Activated T-cell treated with anti-CD3 and anti-CD28 coated beads, Interleukin-2, amount 50 U/mL, for 4 hours (primary cell): ENCODE measurements at regions not wholly inside any gene's neighbourhood (a gene's known extent, or its start where the extent isn't known, plus 50 kb on each side); places are given as distances from the start of the nearest gene placed in this dataset.

Source experiments
- ATAC-seq, 2 donors: fragments of 200-7000 bp; cut with Tn5 transposase; one replicate each; pipeline ENCODE4 v1.10.0; 2021
- DNase-seq: peaks from one replicate; pipeline ENCODE4 v3.0.0-alpha.2; 2020
- H3K27me3 Mint-ChIP-seq: one replicate; pipeline ENCODE4 v1.8.0; 2021; ENCODE audit warnings: low read depth, mixed read lengths
- H3K36me3 Mint-ChIP-seq: one replicate; pipeline ENCODE4 v1.8.0; 2022; ENCODE audit warnings: mixed read lengths; ENCODE audit not compliant: insufficient read depth
- H3K4me1 Mint-ChIP-seq: one replicate; pipeline ENCODE4 v1.8.0; 2021; ENCODE audit warnings: low read depth, mixed read lengths
- H3K4me3 Mint-ChIP-seq: one replicate; pipeline ENCODE4 v1.8.0; 2021; ENCODE audit warnings: mild to moderate bottlenecking, moderate library complexity, mixed read lengths
- H3K9me3 Mint-ChIP-seq: one replicate; pipeline ENCODE4 v1.8.0; 2021; ENCODE audit warnings: mixed read lengths

- no peak overlapping the region for H3K4me3 Mint-ChIP-seq
- peaks cover 3% of the 10 kb centered on the region for H3K9me3 Mint-ChIP-seq
Measured at GRCh38 chr5:117436846-117437245, 862.2 kb upstream of the SEMA6A start.

DNA sequence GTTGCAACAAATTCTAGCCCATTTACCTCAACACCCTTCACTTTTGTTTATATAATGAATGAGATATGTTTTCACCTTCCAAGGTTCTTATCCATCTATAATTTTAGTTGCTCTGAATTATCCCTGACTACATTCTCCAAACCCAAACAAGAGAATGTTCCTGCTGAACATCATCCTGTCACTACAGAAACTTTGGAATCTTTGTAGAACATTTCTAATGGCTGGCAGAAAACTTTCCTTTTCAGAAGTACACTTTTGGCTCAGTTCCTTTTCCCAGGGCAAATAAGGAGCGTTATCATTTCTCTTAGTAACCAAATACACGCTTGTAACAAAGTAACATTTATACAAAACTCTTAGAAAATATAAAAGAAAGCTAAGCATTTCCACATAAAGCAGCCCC is 860.6 kb upstream of the SEMA6A start:
- DNase-seq (no peak), ATAC-seq (no peak)
- no peaks in the 10 kb centered on the region for H3K27me3 Mint-ChIP-seq
- H3K4me3 Mint-ChIP-seq: no peak overlapping the region
- no peaks in the 10 kb centered on the region for H3K4me1 Mint-ChIP-seq
- H3K9me3 Mint-ChIP-seq: peaks cover 3% of the 10 kb centered on the region
- H3K36me3 Mint-ChIP-seq: no peaks in the 10 kb centered on the region

More at GRCh38 chr5:117436846-117437245, 862.2 kb upstream of the SEMA6A start:
- Mint-ChIP-seq H3K4me1 (no peaks in the 10 kb centered on the region), H3K27me3 (no peaks in the 10 kb centered on the region), H3K36me3 (no peaks in the 10 kb centered on the region)
- ATAC-seq: no peak
- no peak for DNase-seq

DNA sequence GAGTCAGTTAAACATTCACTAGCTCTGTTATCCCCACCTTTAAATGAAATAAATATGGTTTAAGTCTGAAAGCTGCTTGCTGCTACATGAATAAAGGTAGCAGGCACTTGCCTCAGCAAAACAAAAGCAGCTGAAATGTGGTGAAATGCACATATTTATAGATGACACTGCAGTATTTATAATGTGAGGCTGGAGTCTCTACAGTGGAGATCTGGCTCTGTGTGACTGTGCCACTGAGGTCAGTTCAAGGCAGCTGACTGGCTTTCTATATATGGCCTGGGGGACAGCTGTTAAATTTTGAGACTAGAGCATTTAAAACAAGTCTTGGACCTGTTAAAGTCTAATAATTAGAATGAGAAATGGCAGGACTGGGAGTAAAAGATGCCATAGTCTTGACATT is 859.6 kb upstream of the SEMA6A start:
- Mint-ChIP-seq H3K9me3 (peaks cover 3% of the 10 kb centered on the region), H3K4me1 (no peaks in the 10 kb centered on the region), H3K36me3 (no peaks in the 10 kb centered on the region), H3K4me3 (no peak overlapping the region), H3K27me3 (no peaks in the 10 kb centered on the region)
- ATAC-seq: no peak
- DNase-seq: no peak

GRCh38 chr5:117433818-117434217 is 859.2 kb upstream of the SEMA6A start:
- H3K27me3 Mint-ChIP-seq: no peaks in the 10 kb centered on the region
- H3K4me3 Mint-ChIP-seq: no peak overlapping the region
- ATAC-seq: no peak
- DNase-seq: no peak
- peaks cover 3% of the 10 kb centered on the region for H3K9me3 Mint-ChIP-seq
- no peaks in the 10 kb centered on the region for H3K36me3 Mint-ChIP-seq
- no peaks in the 10 kb centered on the region for H3K4me1 Mint-ChIP-seq

GRCh38 chr5:117431091-117431490 is 856.5 kb upstream of the SEMA6A start:
- no peak for DNase-seq
- no peak for ATAC-seq
- Mint-ChIP-seq H3K9me3 (no peaks in the 10 kb centered on the region), H3K4me1 (no peaks in the 10 kb centered on the region), H3K36me3 (no peaks in the 10 kb centered on the region), H3K27me3 (no peaks in the 10 kb centered on the region), H3K4me3 (no peak overlapping the region)

DNA sequence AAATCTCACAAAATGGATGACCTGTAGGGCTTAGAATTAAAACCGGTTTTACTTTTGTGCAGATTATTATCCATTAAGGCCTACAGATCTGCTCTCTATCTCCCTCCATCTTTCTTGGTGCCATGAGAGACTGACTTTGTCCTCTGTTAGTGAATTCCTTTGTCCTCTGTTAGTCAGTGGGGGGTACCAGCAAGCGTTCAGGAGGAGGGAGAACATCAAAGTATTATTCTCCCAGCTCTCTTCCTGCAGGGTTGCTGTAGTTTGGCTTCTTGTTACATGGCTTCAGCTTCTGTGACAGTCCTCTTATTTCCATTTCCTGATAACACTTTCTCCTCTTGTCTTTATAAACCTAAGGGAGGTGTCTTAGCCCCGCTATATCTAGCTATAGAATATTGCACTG is 850.5 kb upstream of the SEMA6A start:
- ATAC-seq: no peak
- DNase-seq: no peak
- no peaks in the 10 kb centered on the region for H3K27me3 Mint-ChIP-seq
- H3K9me3 Mint-ChIP-seq: peaks cover 10% of the 10 kb centered on the region
- H3K36me3 Mint-ChIP-seq: no peaks in the 10 kb centered on the region
- no peak overlapping the region for H3K4me3 Mint-ChIP-seq
- H3K4me1 Mint-ChIP-seq: no peaks in the 10 kb centered on the region

DNA sequence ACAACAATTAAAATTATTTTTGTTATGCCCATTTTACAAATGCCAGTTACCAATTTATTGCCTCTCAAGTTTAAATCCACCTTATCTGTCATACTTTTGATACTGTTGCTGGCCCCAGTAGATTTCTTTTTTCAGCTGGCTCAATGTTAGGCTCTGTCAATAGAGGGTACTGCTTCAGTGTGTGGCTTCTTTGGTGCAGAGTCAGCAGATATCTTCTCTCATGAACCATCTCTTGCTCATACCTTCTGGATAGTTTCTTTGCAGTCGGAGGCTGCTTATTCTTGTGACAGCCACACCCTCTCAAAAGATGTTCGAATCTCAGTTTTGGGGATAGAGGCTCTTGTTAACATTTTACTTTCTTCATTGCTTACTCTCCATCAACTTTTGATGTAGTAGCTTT is 849.9 kb upstream of the SEMA6A start:
- H3K27me3 Mint-ChIP-seq: no peaks in the 10 kb centered on the region
- peaks cover 10% of the 10 kb centered on the region for H3K9me3 Mint-ChIP-seq
- no peaks in the 10 kb centered on the region for H3K36me3 Mint-ChIP-seq
- H3K4me1 Mint-ChIP-seq: no peaks in the 10 kb centered on the region
- no peak for ATAC-seq
- DNase-seq: no peak
- H3K4me3 Mint-ChIP-seq: no peak overlapping the region

DNA sequence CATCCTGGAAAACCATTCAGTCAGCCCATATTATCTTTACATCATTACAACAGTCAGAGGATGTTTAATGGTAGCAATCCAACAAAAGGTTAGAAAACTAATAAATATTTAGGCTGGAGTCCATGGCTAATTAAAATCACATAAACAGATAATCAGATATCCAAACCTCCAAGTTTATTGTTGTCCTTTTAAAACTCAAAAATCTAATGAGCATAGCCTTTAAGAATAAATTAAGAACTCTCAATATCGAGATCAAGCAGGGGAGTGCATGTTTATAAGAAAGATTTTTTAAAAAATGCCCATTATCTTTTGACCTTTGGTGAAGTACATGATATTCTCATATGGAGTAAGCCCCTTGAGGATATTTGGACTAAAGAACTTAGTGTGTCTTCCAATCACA is 842.9 kb upstream of the SEMA6A start:
- H3K27me3 Mint-ChIP-seq: no peaks in the 10 kb centered on the region
- no peaks in the 10 kb centered on the region for H3K4me1 Mint-ChIP-seq
- peaks cover 14% of the 10 kb centered on the region for H3K9me3 Mint-ChIP-seq
- no peak overlapping the region for H3K4me3 Mint-ChIP-seq
- H3K36me3 Mint-ChIP-seq: no peaks in the 10 kb centered on the region
- ATAC-seq (no peak), DNase-seq (no peak)

DNA sequence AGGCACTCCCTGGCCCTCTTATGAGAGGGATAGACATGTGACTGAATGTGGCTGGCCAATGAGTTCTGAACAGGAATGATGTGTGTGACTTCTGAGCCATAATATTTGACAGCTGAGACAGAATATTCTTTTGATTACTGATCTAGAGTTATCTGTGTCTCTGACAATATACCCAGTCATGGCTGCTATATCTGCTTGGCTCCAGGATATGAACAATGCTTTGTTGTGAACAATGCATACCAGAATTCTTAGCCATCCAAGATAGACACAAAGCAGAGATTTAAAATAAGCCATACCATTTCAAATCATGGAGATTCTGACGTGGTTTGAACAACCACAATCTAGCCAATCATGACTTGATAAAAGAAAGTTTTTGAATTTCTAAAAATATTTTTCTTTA is 840.3 kb upstream of the SEMA6A start:
- no peak for DNase-seq
- Mint-ChIP-seq H3K9me3 (peaks cover 4% of the 10 kb centered on the region), H3K36me3 (no peaks in the 10 kb centered on the region), H3K27me3 (no peaks in the 10 kb centered on the region), H3K4me3 (no peak overlapping the region), H3K4me1 (no peaks in the 10 kb centered on the region)
- no peak for ATAC-seq

DNA sequence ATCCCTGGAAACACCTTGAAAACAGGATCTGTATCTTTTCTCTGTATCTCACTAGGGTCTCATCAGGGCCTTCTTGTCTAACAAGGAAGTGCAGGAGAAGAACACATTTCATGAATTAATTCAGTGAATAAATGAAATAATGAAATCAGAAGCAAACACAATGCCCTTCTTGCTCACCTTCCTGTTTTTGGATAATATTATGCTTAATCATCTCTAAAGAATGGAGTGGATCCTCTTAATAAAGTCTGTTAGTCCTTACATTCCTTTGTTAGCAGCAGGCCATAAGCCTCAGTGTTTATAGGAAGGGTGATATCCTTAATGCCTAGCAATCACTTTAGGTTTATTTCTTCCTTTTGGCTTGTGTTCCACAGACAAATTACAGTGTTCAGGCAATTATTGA is 837.1 kb upstream of the SEMA6A start:
- H3K4me3 Mint-ChIP-seq: no peak overlapping the region
- no peaks in the 10 kb centered on the region for H3K4me1 Mint-ChIP-seq
- H3K27me3 Mint-ChIP-seq: no peaks in the 10 kb centered on the region
- no peak for DNase-seq
- H3K9me3 Mint-ChIP-seq: peaks cover 11% of the 10 kb centered on the region
- no peaks in the 10 kb centered on the region for H3K36me3 Mint-ChIP-seq
- no peak for ATAC-seq

GRCh38 chr5:117405197-117405596 is 830.6 kb upstream of the SEMA6A start:
- Mint-ChIP-seq H3K9me3 (peaks cover 13% of the 10 kb centered on the region), H3K36me3 (no peaks in the 10 kb centered on the region), H3K4me3 (no peak overlapping the region), H3K4me1 (no peaks in the 10 kb centered on the region), H3K27me3 (no peaks in the 10 kb centered on the region)
- ATAC-seq: no peak
- DNase-seq: no peak

GRCh38 chr5:117394506-117395157 is 820.0 kb upstream of the SEMA6A start:
- Mint-ChIP-seq H3K36me3 (no peaks in the 10 kb centered on the region), H3K4me3 (no peak overlapping the region)

DNA sequence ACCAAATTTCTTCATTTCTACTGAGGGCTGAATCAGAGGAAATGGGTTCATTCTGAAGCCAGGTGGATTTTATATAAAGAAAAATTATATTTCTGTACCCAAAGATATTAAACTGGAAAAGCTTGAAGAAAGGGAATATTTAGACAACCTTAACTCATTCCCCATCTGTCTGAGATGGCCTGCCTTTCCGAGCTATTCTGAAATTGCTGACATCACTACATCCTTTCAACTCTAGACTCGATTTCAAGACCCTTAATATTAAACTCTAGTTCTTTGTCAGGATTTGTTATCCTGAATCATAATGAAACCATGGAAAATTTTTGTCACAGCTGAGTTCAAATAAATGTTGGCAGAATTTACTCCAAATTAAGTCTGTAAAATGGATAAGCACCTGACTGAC is 818.5 kb upstream of the SEMA6A start:
- H3K27me3 Mint-ChIP-seq: no peaks in the 10 kb centered on the region
- H3K36me3 Mint-ChIP-seq: no peaks in the 10 kb centered on the region

More at GRCh38 chr5:117394506-117395157, 820.0 kb upstream of the SEMA6A start:
- DNase-seq: no peak
- peaks cover 10% of the 10 kb centered on the region for H3K9me3 Mint-ChIP-seq
- no peak for ATAC-seq
- no peaks in the 10 kb centered on the region for H3K4me1 Mint-ChIP-seq
- no peaks in the 10 kb centered on the region for H3K27me3 Mint-ChIP-seq

GRCh38 chr5:117380316-117380715 is 805.7 kb upstream of the SEMA6A start:
- H3K4me1 Mint-ChIP-seq: no peaks in the 10 kb centered on the region

More for the DNA sequence above, 818.5 kb upstream of the SEMA6A start:
- Mint-ChIP-seq H3K4me1 (no peaks in the 10 kb centered on the region), H3K4me3 (no peak overlapping the region), H3K9me3 (peaks cover 10% of the 10 kb centered on the region)
- DNase-seq (no peak), ATAC-seq (no peak)

DNA sequence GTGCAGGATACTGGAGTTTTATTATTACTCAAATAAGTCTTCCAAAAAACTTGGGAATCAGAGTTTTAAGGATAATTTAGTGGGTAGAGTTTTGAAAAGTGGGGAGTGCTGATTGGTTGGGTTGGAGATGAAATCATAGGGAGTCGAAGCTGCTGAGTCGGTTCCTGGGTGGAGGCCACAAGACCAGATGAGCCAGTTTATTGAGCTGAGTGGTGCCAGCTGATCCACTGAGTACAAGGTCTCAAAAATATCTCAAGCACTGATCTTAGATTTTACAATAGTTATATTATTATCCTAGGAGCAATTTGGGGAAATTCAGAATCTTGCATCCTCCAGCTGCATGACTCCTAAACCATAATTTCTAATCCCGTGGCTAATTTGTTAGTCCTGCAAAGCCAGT is 804.9 kb upstream of the SEMA6A start:
- H3K9me3 Mint-ChIP-seq: peaks cover 5% of the 10 kb centered on the region
- DNase-seq: no peak
- no peak for ATAC-seq
- H3K27me3 Mint-ChIP-seq: no peaks in the 10 kb centered on the region
- H3K4me1 Mint-ChIP-seq: no peaks in the 10 kb centered on the region
- no peak overlapping the region for H3K4me3 Mint-ChIP-seq
- H3K36me3 Mint-ChIP-seq: no peaks in the 10 kb centered on the region

More at GRCh38 chr5:117380316-117380715, 805.7 kb upstream of the SEMA6A start:
- H3K36me3 Mint-ChIP-seq: no peaks in the 10 kb centered on the region
- ATAC-seq: no peak
- DNase-seq: no peak
- no peak overlapping the region for H3K4me3 Mint-ChIP-seq
- peaks cover 3% of the 10 kb centered on the region for H3K9me3 Mint-ChIP-seq
- no peaks in the 10 kb centered on the region for H3K27me3 Mint-ChIP-seq

DNA sequence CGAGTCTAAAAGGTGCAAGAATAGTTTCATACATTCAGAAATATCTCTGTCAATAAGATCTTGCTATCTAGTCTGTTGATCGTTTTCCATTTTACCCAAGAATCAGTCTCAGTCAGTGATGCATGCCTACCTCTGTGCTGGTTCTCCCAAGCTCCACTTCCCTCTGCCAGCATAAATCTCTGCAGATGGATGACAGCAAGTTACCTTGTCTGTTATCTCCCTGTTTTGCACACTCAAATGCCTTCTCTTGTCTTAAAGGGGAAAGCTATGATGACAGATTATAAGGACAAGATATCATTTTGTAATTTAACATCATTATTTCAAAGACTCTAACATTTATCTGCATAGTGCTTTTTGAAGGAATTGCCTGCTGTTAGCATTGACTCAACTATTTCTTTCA is 802.1 kb upstream of the SEMA6A start:
- H3K9me3 Mint-ChIP-seq: peaks cover 10% of the 10 kb centered on the region
- H3K27me3 Mint-ChIP-seq: no peaks in the 10 kb centered on the region
- no peak for DNase-seq
- H3K4me3 Mint-ChIP-seq: no peak overlapping the region
- no peaks in the 10 kb centered on the region for H3K36me3 Mint-ChIP-seq
- no peak for ATAC-seq
- no peaks in the 10 kb centered on the region for H3K4me1 Mint-ChIP-seq
